ENCODE measurements at regions not wholly inside any gene's neighbourhood (a gene's known extent, or its start where the extent isn't known, plus 50 kb on each side); places are given as distances from the start of the nearest gene placed in this dataset.

- no peak for ATAC-seq
Observed at GRCh38 chr7:118298771-118299170, 74.3 kb downstream of the ANKRD7 start.

- ATAC-seq, result no peak
Observed at GRCh38 chr7:118300177-118300576, 75.7 kb downstream of the ANKRD7 start.

DNA sequence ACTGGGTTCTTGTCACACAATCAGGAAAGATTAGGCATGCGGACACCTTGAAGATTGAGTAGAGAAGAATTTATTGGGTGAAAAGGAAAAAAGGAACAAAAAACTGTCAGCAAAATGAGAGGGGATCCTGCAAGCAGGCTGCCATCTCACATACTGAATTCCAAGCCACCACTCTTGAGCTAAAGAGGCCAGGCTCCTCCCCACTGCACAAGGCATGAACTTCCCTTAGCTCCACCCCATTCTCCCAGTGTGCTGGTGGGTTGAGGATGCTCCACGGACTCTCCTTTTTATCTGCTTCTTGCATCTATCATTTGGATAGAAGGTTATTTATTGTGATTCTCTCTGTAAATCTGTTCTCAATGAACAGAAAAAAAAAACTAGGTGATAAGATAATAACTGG, 79.6 kb downstream of the ANKRD7 start:
- no peak for ATAC-seq

DNA sequence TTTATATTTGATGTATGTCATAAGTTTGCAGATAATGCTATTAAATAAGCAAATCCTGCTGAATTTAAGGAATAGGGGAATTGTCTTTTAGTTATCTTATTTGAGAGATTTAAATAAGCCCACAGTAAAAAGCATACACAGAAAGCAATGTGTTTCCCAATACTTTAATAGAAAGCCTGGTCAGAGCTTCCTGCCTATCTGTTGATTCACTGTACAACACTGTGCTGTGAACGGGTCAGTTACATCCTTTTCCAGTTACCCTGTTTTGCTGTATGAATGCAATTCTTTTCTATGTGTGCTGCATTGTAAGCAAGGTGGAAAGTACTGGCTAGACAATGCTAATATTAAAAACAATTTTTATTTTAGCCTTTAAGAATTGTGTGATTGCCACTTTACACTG, 81.2 kb downstream of the ANKRD7 start:
- no peak for ATAC-seq

- no peak for ATAC-seq
Observed at GRCh38 chr7:118306771-118307170, 82.3 kb downstream of the ANKRD7 start.

DNA sequence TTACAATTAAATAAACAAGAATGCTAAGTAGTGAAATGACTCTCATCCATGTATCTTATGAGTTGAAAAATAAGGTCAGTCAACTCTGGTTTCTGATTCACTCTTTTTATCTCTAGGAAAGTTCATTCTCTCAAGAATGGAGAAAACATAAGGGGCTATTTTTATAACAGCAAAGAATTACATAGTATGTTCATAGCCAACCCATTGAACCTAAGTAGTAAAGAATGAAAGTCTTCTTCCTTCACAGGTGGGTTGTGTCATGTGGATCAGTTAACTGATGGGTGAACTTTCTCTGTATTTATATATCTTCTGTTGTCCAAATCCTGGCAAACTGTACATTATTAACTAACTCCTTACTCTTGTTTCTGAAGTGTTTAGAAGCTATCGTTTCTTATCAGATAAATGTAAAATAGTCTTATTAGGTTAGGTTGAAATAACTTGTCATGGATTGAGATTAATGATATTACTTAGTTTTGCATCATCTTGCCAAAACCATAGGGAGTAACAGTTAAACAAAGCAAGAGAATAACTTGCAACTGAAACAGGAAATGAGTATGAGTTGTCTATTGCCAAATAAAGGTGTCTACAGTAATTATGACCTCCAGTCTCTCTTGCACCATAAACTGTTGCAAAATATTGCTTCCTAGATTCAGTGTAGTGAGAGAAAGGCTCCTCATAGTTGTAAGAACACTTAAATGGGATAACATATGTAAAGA, 86.8 kb downstream of the ANKRD7 start:
- no peak for ATAC-seq

DNA sequence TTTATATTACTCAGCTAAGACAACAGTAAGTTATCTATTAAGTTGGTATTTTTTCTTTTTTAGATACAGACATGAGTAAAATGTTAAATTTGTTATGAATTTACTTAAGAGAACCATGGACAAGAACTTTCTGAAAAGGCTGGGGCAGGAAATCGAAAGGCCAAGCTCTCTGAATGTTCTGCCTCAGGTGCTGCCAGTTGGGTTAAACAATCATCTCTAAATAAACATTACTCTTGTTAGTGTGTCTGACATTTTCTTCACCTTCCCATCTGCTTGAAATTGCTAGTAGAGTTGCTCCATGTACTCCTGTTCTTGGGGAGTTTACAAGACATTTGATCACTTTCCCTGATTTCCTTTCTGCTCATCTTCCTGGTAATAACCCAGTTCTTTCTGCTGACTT, 87.5 kb downstream of the ANKRD7 start:
- no peak for ATAC-seq

DNA sequence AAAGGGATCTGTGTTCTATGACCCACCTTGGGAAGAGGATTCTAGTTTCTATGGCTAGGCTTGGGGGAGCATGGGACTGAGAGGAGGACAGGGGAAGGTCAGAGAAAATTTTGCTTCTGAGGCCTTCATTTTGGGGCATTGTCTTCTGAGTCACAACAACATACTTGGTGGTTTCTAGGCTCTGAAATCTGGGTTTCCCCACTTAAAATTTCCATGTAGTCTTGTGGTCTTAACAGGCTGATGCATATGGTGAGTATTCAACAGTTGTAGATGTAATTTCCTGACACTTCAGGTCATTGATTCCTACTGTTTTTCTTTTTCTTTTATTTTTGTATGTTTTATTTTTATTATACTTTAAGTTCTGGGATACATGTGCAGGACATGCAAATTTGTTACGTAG, 88.5 kb downstream of the ANKRD7 start:
- ATAC-seq, result no peak

DNA sequence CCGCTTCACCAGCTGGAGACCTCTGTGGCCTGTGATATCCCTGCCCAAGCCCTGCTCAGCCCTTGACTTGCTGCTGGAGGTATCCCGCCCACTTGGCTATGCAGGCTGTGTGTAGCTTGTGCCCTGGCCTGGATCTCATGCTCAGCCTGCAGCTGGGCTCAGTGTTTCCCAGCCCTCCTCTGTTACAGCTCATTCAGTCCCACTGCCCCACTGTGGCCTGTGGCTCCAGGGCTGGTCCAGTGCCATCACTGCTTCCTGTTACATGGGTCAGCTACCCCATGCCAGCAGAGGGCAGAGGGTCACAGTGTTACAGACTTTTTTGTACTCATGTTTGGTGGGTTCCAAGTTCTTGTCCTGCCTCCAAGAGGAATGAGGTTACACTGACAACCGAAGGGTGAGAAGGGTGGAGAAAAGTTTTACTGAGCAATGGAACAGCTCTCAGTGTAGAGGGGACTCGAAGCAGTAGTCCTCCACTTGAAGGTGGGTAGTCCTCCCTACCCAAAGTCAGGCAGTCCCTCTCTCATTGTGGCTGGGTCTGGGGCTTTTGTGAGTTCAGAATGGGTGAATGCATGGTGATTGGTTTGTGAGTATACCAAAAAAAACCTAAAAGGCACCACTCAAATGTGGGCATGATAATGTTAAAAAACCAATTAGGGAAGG, 100.4 kb downstream of the ANKRD7 start:
- no peak for ATAC-seq

- ATAC-seq, result no peak
Observed at GRCh38 chr7:118325450-118325808, 100.9 kb downstream of the ANKRD7 start.

GRCh38 chr7:118327174-118327573, 102.7 kb downstream of the ANKRD7 start:
- ATAC-seq, result no peak

DNA sequence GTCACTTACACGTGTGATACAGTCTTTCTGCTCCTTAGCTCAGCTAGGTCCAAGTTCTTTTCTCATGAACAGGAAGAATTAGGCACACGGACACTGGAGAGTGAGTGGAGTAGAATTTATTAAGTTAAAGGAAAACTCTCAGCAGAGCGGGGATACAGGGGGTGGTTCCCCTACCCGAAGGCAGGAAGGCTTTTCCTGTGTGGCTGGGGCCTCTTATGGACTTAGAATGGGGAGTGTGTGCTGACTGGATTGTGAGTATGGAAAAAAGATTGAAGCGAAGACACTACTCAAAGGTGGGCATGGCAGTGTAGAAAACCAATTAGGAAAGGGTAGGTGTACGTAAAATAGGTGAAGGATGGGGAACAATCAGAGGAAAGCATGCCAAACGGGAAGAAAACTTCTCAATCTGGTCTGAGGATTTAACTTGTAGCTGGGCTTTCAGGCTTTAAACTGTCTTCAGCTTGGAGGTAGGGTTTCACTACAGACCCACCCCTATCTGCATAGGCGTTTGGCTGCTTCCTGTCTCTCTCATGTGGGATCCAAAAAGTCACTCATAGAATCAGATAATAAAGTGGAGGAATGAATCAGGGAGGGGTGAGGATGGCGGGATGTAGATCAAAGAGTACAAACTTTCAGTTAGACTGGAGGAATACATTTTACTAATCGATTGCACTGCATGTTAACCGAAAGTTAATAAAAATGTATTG, 104.2 kb downstream of the ANKRD7 start:
- no peak for ATAC-seq

DNA sequence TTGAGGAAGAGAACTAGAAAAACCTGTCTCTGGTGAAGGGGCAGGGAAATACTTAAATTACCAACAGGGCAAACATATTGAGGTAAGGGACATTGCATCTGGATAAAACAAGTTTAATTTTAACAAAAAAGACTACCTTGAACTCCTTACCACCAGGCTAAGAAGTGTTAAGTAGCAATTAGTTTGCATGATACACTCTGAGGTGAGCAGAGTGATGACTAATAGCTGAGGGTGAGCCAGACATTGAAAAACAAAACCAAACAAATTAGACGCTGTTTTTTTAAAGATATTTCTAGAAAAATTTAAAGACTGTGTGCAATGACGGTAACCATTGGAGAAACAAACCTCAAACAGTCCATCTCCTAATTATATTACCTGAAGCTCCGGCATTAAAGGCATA, 105.9 kb downstream of the ANKRD7 start:
- ATAC-seq, result no peak

GRCh38 chr7:118346748-118347147, 122.2 kb downstream of the ANKRD7 start:
- ATAC-seq, result no peak

- ATAC-seq, result no peak
Observed at GRCh38 chr7:118349604-118350003, 125.1 kb downstream of the ANKRD7 start.

DNA sequence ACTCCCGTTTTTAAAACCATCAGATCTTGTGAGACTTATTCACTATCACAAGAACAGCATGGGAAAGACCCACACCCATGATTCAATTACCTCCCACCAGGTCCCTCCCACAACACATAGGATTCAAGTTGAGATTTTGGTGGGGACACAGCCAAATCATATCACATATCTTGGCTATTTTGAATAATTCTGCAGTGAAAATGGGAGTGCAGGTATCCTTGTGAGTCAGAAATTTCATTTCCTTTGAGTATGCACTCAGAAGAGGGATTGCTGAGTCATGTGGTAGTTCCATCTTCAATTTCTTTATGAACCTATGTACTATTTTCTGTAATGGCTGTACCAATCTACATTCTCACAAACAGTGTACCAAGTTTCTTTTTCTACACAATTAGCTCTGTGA, 125.8 kb downstream of the ANKRD7 start:
- no peak for ATAC-seq

DNA sequence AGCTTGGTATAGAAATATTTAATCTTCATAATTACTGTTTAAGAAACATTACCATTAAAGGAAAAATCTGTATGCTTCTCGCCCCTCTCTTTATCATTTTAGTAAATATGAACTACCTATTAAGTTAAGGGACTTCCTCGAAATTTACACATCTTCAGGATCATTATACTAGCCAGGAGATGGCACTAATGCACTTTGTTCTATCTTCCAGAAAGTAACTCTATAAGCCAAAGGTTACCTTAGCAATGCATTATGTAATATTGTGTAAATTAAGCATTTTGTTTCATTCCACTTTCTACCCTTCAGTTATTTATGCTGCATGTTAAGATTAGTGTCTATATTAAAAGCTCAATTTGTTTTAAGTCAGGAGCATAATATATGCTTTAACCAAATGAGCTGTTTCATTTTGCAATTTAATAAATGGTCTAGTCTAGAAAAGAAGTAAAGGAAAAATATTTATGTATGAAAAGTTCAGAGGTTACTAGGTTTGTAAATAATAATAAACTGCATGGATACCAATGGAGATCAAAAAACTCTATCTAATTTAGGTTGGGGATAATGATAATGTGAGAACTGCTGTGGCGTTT, 128.5 kb downstream of the ANKRD7 start:
- ATAC-seq, result no peak

- ATAC-seq, result no peak
Observed at GRCh38 chr7:118366363-118366762, 141.9 kb downstream of the ANKRD7 start.

DNA sequence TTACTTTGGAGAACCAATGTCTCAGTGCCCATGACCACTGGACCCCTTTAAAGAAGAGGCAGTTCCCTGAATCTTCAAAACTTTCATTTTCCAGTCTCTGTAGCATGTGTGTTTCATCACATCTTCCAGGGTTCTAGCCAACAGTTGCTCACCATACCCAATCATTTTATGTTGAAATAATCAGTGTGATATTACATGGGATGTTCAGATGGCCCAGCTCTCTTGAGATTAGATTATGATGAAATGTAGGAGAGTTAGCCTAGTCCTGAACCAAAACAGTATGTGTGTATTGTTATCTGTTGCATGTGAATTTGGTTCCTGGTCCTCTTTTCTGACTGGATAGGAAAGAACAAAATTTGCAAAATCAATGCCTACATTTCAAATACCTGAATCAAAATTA, 144.5 kb downstream of the ANKRD7 start:
- ATAC-seq, result no peak

GRCh38 chr7:118369987-118370386, 145.5 kb downstream of the ANKRD7 start:
- ATAC-seq, result no peak

GRCh38 chr7:118372530-118372929, 148.0 kb downstream of the ANKRD7 start:
- ATAC-seq, result no peak

DNA sequence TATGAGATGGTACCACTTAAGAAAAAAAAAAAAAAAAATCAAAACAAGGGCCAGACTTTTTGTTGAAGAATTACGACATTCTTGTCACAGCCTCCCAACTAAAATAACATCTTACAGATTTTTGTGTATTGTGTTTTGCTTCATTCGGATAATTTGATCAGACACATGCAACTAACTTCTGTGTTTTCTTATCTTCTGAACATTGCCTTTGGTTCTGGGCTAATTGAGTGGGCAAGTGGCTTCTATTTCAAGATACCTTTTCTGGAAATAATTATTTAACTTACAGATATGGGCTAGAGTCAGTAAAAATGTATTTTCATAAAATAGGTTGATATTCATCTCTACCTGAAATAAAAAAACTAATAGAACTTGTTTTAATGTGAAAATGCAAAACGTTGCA, 165.1 kb downstream of the ANKRD7 start:
- ATAC-seq, result no peak

- no peak for ATAC-seq
Observed at GRCh38 chr7:118404211-118404610, 179.7 kb downstream of the ANKRD7 start.

DNA sequence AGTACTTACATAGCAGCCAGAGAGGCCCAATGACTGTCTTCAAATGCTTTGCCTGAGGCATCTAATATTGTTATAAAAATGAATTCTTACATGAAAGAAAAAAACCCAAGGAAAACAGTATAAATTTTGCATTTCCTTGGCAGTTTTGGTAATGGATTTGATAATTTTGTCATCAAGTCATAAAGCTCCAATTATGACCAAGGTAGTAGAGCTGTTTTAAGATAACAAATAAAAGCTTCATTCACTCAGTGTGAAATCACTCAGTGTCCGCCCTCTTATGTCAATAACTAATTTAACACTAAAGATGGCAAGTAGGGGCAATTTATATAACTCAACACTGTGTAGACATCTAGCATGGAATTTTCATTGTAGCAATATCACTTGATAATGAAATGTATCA, 193.9 kb downstream of the ANKRD7 start:
- ATAC-seq, result no peak
